ENCODE measurements at regions not wholly inside any gene's neighbourhood (a gene's known extent, or its start where the extent isn't known, plus 50 kb on each side); places are given as distances from the start of the nearest gene placed in this dataset.

DNA sequence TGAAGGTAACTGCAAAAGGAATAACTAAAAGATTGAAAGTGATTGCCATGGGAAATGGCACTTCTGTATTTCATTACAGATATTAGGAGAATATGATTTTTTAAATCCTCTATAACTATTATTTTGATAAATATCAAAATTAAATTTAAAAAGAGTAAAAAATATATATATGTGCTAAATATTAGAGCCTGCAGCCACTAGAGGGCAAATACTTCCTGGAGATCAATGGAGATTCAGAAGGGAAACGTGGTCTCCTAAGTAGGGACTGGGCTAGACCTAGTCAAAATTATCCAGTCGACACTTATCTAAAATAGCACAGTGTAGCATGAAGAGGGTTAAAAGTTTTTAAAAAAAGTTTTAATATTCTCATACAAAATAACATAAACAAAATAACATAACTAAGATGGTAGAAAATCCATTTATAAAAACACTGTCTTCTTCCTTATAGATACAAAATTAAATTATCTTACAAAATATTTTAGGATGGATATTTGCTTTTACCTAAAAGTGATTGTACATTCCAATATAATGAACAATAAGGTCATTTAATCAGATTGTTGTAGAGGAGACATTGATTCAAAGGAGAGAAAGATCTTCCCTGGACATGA is 434.3 kb downstream of the MDFIC start:
- TF ChIP-seq, protein P1, sequence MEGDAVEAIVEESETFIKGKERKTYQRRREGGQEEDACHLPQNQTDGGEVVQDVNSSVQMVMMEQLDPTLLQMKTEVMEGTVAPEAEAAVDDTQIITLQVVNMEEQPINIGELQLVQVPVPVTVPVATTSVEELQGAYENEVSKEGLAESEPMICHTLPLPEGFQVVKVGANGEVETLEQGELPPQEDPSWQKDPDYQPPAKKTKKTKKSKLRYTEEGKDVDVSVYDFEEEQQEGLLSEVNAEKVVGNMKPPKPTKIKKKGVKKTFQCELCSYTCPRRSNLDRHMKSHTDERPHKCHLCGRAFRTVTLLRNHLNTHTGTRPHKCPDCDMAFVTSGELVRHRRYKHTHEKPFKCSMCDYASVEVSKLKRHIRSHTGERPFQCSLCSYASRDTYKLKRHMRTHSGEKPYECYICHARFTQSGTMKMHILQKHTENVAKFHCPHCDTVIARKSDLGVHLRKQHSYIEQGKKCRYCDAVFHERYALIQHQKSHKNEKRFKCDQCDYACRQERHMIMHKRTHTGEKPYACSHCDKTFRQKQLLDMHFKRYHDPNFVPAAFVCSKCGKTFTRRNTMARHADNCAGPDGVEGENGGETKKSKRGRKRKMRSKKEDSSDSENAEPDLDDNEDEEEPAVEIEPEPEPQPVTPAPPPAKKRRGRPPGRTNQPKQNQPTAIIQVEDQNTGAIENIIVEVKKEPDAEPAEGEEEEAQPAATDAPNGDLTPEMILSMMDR (IDR thresholded peaks at IDR 0.05; ENCODE audit: control extremely low read depth in 1 of 3, insufficient read depth in 1 of 3, low read depth in 1 of 3, low read length in 3 of 3): peak in 2 of 3 experiments; percentile 33 to 34; a peak in 3 of 4 replicates
- TF ChIP-seq JUN (IDR thresholded peaks at IDR 0.05; ENCODE audit: low read depth, low read length): no peak
- TF ChIP-seq POLR2A (IDR thresholded peaks at IDR 0.05; ENCODE audit: control extremely low read depth in 1 of 2, low read depth in 2 of 2, low read length in 2 of 2): no peak
- TF ChIP-seq ZNF274 (IDR thresholded peaks at IDR 0.05; ENCODE audit: borderline replicate concordance, extremely low read depth, low read length): no peak
- no peak for TF ChIP-seq CEBPB (IDR thresholded peaks at IDR 0.05; ENCODE audit: low read depth, low read length)
- TF ChIP-seq SUZ12 (IDR thresholded peaks at IDR 0.05; ENCODE audit: low read length): no peak
- no peak for TF ChIP-seq CBX5 (IDR thresholded peaks at IDR 0.05; ENCODE audit: low read depth, low read length)
- no peak for TF ChIP-seq EGR1 (IDR thresholded peaks at IDR 0.05; ENCODE audit: borderline replicate concordance, low read depth, low read length)
- TF ChIP-seq, protein P2, sequence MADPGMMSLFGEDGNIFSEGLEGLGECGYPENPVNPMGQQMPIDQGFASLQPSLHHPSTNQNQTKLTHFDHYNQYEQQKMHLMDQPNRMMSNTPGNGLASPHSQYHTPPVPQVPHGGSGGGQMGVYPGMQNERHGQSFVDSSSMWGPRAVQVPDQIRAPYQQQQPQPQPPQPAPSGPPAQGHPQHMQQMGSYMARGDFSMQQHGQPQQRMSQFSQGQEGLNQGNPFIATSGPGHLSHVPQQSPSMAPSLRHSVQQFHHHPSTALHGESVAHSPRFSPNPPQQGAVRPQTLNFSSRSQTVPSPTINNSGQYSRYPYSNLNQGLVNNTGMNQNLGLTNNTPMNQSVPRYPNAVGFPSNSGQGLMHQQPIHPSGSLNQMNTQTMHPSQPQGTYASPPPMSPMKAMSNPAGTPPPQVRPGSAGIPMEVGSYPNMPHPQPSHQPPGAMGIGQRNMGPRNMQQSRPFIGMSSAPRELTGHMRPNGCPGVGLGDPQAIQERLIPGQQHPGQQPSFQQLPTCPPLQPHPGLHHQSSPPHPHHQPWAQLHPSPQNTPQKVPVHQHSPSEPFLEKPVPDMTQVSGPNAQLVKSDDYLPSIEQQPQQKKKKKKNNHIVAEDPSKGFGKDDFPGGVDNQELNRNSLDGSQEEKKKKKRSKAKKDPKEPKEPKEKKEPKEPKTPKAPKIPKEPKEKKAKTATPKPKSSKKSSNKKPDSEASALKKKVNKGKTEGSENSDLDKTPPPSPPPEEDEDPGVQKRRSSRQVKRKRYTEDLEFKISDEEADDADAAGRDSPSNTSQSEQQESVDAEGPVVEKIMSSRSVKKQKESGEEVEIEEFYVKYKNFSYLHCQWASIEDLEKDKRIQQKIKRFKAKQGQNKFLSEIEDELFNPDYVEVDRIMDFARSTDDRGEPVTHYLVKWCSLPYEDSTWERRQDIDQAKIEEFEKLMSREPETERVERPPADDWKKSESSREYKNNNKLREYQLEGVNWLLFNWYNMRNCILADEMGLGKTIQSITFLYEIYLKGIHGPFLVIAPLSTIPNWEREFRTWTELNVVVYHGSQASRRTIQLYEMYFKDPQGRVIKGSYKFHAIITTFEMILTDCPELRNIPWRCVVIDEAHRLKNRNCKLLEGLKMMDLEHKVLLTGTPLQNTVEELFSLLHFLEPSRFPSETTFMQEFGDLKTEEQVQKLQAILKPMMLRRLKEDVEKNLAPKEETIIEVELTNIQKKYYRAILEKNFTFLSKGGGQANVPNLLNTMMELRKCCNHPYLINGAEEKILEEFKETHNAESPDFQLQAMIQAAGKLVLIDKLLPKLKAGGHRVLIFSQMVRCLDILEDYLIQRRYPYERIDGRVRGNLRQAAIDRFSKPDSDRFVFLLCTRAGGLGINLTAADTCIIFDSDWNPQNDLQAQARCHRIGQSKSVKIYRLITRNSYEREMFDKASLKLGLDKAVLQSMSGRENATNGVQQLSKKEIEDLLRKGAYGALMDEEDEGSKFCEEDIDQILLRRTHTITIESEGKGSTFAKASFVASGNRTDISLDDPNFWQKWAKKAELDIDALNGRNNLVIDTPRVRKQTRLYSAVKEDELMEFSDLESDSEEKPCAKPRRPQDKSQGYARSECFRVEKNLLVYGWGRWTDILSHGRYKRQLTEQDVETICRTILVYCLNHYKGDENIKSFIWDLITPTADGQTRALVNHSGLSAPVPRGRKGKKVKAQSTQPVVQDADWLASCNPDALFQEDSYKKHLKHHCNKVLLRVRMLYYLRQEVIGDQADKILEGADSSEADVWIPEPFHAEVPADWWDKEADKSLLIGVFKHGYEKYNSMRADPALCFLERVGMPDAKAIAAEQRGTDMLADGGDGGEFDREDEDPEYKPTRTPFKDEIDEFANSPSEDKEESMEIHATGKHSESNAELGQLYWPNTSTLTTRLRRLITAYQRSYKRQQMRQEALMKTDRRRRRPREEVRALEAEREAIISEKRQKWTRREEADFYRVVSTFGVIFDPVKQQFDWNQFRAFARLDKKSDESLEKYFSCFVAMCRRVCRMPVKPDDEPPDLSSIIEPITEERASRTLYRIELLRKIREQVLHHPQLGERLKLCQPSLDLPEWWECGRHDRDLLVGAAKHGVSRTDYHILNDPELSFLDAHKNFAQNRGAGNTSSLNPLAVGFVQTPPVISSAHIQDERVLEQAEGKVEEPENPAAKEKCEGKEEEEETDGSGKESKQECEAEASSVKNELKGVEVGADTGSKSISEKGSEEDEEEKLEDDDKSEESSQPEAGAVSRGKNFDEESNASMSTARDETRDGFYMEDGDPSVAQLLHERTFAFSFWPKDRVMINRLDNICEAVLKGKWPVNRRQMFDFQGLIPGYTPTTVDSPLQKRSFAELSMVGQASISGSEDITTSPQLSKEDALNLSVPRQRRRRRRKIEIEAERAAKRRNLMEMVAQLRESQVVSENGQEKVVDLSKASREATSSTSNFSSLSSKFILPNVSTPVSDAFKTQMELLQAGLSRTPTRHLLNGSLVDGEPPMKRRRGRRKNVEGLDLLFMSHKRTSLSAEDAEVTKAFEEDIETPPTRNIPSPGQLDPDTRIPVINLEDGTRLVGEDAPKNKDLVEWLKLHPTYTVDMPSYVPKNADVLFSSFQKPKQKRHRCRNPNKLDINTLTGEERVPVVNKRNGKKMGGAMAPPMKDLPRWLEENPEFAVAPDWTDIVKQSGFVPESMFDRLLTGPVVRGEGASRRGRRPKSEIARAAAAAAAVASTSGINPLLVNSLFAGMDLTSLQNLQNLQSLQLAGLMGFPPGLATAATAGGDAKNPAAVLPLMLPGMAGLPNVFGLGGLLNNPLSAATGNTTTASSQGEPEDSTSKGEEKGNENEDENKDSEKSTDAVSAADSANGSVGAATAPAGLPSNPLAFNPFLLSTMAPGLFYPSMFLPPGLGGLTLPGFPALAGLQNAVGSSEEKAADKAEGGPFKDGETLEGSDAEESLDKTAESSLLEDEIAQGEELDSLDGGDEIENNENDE (IDR thresholded peaks at IDR 0.05; ENCODE audit: insufficient replicate concordance, low read length): no peak
- TF ChIP-seq TAF1 (IDR thresholded peaks at IDR 0.05; ENCODE audit: low read depth, low read length): no peak
- TF ChIP-seq POLR2AphosphoS5 (IDR thresholded peaks at IDR 0.05; ENCODE audit: low read depth, low read length): no peak
- TF ChIP-seq CHD1 (IDR thresholded peaks at IDR 0.05; ENCODE audit: low read depth, low read length): no peak
